IMR-90 (cell line): ENCODE measurements at regions not wholly inside any gene's neighbourhood (a gene's known extent, or its start where the extent isn't known, plus 50 kb on each side); places are given as distances from the start of the nearest gene placed in this dataset.

Source experiments
- ATAC-seq: fragments of 200-7000 bp; cut with Tn5 transposase; 2 replicates; pipeline ENCODE4 v1.9.1; 2020; ENCODE audit warnings: low read depth, mild to moderate bottlenecking, moderate library complexity
- BruUV-seq: library from RNA; stranded (reverse); fragments of 400-500 nt; replicated peaks from 2 replicates; lab custom pipeline; 2021; lab: Mats Ljungman, UMichigan
- CTCF ChIA-PET: fragments of 300-600 bp; formaldehyde crosslinking; extraction: SDS; loops from one replicate; lab custom pipeline; 2021; ENCODE audit warnings: antibody characterized with exemption; lab: Yijun Ruan, JAX
- POLR2A ChIA-PET: fragments of 300-600 bp; sonication (Branson Sonifier 250); formaldehyde crosslinking; loops from one replicate; lab custom pipeline; 2022; ENCODE audit warnings: antibody characterized with exemption; ENCODE audit not compliant: unreplicated experiment; lab: Charles Lee
- DNase-seq: peaks from one replicate; pipeline ENCODE4 v3.0.0; 2013
- H2AFZ ChIP-seq: replicated peaks from 2 replicates; pipeline ENCODE3; 2013; ENCODE audit warnings: low read length, mild to moderate bottlenecking; ENCODE audit not compliant: poor library complexity
- H2AK5ac ChIP-seq: 2 replicates; pipeline ENCODE4 v1.6.1; 2013; ENCODE audit warnings: low read depth, low read length, inconsistent platforms
- H2AK9ac ChIP-seq: replicated peaks from 2 replicates; pipeline ENCODE3; 2013; ENCODE audit warnings: mild to moderate bottlenecking, low read depth, low read length, moderate library complexity; ENCODE audit not compliant: poor library complexity
- H2BK120ac ChIP-seq: 2 replicates; pipeline ENCODE4 v1.6.1; 2013; ENCODE audit warnings: low read depth, low read length, inconsistent platforms
- H2BK15ac ChIP-seq: 3 replicates; pipeline ENCODE4 v1.6.1; 2013; ENCODE audit warnings: low read depth, low read length, inconsistent platforms
- H2BK20ac ChIP-seq: 2 replicates; pipeline ENCODE4 v1.6.1; 2013; ENCODE audit warnings: low read depth, mild to moderate bottlenecking, inconsistent platforms, low read length, moderate library complexity
- H2BK5ac ChIP-seq: 2 replicates; pipeline ENCODE4 v1.6.1; 2013; ENCODE audit warnings: mild to moderate bottlenecking, low read depth, low read length, inconsistent platforms; ENCODE audit not compliant: poor library complexity, severe bottlenecking
- H3K14ac ChIP-seq: replicated peaks from 2 replicates; pipeline ENCODE4 v1.6.1; 2013; ENCODE audit warnings: low read depth, low read length, inconsistent platforms
- H3K18ac ChIP-seq: 2 replicates; pipeline ENCODE4 v1.6.1; 2013; ENCODE audit warnings: low read depth, low read length, control low read depth
- H3K23ac ChIP-seq: 2 replicates; pipeline ENCODE4 v1.6.1; 2013; ENCODE audit warnings: low read depth, low read length, inconsistent platforms
- H3K27ac ChIP-seq: 2 replicates; pipeline ENCODE4 v1.5.1; 2013; ENCODE audit warnings: mild to moderate bottlenecking, control low read depth, low read length; ENCODE audit not compliant: insufficient read depth
- H3K27me3 ChIP-seq: 2 replicates; pipeline ENCODE4 v1.6.1; 2013; ENCODE audit warnings: low read length; ENCODE audit not compliant: control insufficient read depth, insufficient read depth
- H3K36me3 ChIP-seq: 2 replicates; pipeline ENCODE4 v1.6.1; 2013; ENCODE audit warnings: low read length, mixed read lengths; ENCODE audit not compliant: control insufficient read depth, insufficient read depth
- H3K4ac ChIP-seq: 2 replicates; pipeline ENCODE4 v1.6.1; 2013; ENCODE audit warnings: low read depth, low read length, inconsistent platforms
- H3K4me1 ChIP-seq: 2 replicates; pipeline ENCODE4 v1.6.1; 2013; ENCODE audit warnings: low read length, mixed read lengths; ENCODE audit not compliant: control insufficient read depth, insufficient read depth
- H3K4me2 ChIP-seq: 2 replicates; pipeline ENCODE4 v1.6.1; 2013; ENCODE audit warnings: low read depth, mild to moderate bottlenecking, control low read depth, low read length, moderate library complexity
- H3K4me3 ChIP-seq: 2 replicates; pipeline ENCODE4 v1.5.1; 2013; ENCODE audit warnings: low read depth, mild to moderate bottlenecking, control low read depth, low read length, moderate library complexity; ENCODE audit not compliant: insufficient read depth
- H3K56ac ChIP-seq: 2 replicates; pipeline ENCODE4 v1.6.1; 2013; ENCODE audit warnings: low read length, inconsistent platforms; ENCODE audit not compliant: insufficient read depth; ENCODE audit errors: extremely low read depth
- H3K79me1 ChIP-seq, 2 experiments: 2 replicates each; pipeline ENCODE4 v1.6.1; 2013; ENCODE audit warnings: low read length in 2 of 2, inconsistent platforms in 1 of 2, low read depth in 1 of 2
- H3K9ac ChIP-seq: 2 replicates; pipeline ENCODE4 v1.6.1; 2013; ENCODE audit warnings: low read depth, low read length, control low read depth
- H3K9me1 ChIP-seq: 2 replicates; pipeline ENCODE4 v1.6.1; 2013; ENCODE audit warnings: low read length, inconsistent platforms; ENCODE audit not compliant: insufficient read depth
- H3K9me3 ChIP-seq: 2 replicates; pipeline ENCODE4 v1.6.1; 2013; ENCODE audit warnings: low read length; ENCODE audit not compliant: control insufficient read depth, insufficient read depth
- H4K20me1 ChIP-seq: 2 replicates; pipeline ENCODE4 v1.6.1; 2013; ENCODE audit warnings: low read length, inconsistent platforms; ENCODE audit not compliant: insufficient read depth
- H4K5ac ChIP-seq: 2 replicates; pipeline ENCODE4 v1.6.1; 2013; ENCODE audit warnings: mild to moderate bottlenecking, low read depth, low read length, control low read depth
- H4K8ac ChIP-seq, 2 experiments: 2 replicates each; pipeline ENCODE4 v1.6.1; 2013; ENCODE audit warnings: low read depth in 2 of 2, low read length in 2 of 2, control low read depth in 1 of 2, inconsistent platforms in 1 of 2
- H4K91ac ChIP-seq: 2 replicates; pipeline ENCODE4 v1.6.1; 2013; ENCODE audit warnings: low read depth, low read length, inconsistent platforms; ENCODE audit not compliant: insufficient read depth
- CHD1 ChIP-seq: IDR thresholded peaks from 2 replicates; pipeline ENCODE4 v1.6.1; 2012; ENCODE audit warnings: low read depth, low read length, improper control_type of control experiment
- ELK1 ChIP-seq: fragments of 150-350 bp; IDR thresholded peaks from 2 replicates; pipeline ENCODE4 v1.6.1; 2016; ENCODE audit warnings: low read depth, mild to moderate bottlenecking, low read length, moderate library complexity, borderline replicate concordance
- MAFK ChIP-seq: IDR thresholded peaks from 2 replicates; pipeline ENCODE4 v1.6.1; 2012; ENCODE audit warnings: low read depth, low read length, improper control_type of control experiment
- MXI1 ChIP-seq: IDR thresholded peaks from 2 replicates; pipeline ENCODE4 v1.6.1; 2012; ENCODE audit warnings: low read depth, mild to moderate bottlenecking, low read length, moderate library complexity, borderline replicate concordance
- RFX5 ChIP-seq: IDR thresholded peaks from 2 replicates; pipeline ENCODE4 v1.8.0; 2012; ENCODE audit warnings: low read depth, mild to moderate bottlenecking, low read length, moderate library complexity
- WGBS, 2 experiments: methylation state at CpG; one replicate each; pipeline versions ENCODE4 v1.1.5 to v1.1.7; 2013; ENCODE audit warnings: missing lambda C conversion rate in 2 of 2; ENCODE audit not compliant: insufficient read length in 1 of 2; ENCODE audit errors: extremely low coverage in 2 of 2; 5-methylcytosine and 5-hydroxymethylcytosine counted together
- dilution Hi-C: fragments of 300-500 bp; cut with HindIII; formaldehyde crosslinking; loops from one replicate; pipeline ENCODE4 v1.14.3; 2018; ENCODE audit warnings: low sequenced_read_pairs; ENCODE audit not compliant: unreplicated experiment
- in situ Hi-C: fragments of 300-500 bp; cut with MboI; formaldehyde crosslinking; loops from 3 replicates; pipeline ENCODE4 v1.14.3; 2019; ENCODE audit warnings: low sequenced_read_pairs, inconsistent platforms, mixed read lengths
- intact Hi-C: fragments of 100-400 bp; cut with micrococcal nuclease; formaldehyde crosslinking; loops from 2 replicates; pipeline ENCODE4 v1.10.0; 2022
- TF ChIP-seq, protein P1 (sequence below): fragments of 150-350 bp; IDR thresholded peaks from 2 replicates; pipeline ENCODE4 v1.6.1; 2017; ENCODE audit warnings: mild to moderate bottlenecking, antibody characterized with exemption, low read length, low read depth

DNA sequence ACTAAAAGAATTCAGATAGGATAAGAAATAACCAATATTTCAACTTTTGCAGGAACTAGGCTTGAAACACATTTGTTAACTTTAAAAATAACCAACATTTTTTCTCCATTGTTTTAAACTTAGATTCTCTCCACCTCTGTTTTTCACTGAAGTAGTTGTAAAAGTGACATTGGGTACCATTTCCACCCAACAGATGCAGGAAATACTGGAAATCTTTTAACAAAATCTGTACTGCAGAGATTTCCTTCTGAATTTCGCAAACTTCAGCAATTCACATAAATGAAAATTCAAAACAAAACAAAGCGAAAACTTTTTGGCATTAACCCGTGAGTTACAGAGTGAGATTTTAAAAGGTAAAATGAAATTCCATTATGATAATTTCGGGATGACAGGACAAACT is 731.7 kb downstream of the RFPL4B start:
- dilution Hi-C loops, result no loop called here
- CTCF ChIA-PET, result no interaction called here
- in situ Hi-C loops, result no loop called here
- Histone ChIP-seq H2BK20ac (no peak overlapping the region), H3K9me3 (peaks cover 2% of the 10 kb centered on the region; the same call in 1 of the 2 replicates), H3K4me2 (no peak overlapping the region), H3K56ac (no peak overlapping the region), H3K18ac (no peak overlapping the region), H3K4me3 (no peak overlapping the region), H4K8ac (no peak overlapping the region), H2BK120ac (no peak overlapping the region), H2AK5ac (no peak overlapping the region), H4K91ac (no peak overlapping the region), H3K14ac (no peak overlapping the region), H4K5ac (no peak overlapping the region), H4K20me1 (no peaks in the 10 kb centered on the region), H3K27ac (no peak overlapping the region), H2BK5ac (no peak overlapping the region), H3K23ac (no peak overlapping the region), H2AFZ (no peak overlapping the region), H3K4me1 (peaks cover 2% of the 10 kb centered on the region; the same call in 1 of the 2 replicates), H3K27me3 (no peaks in the 10 kb centered on the region), H3K9me1 (no peaks in the 10 kb centered on the region), H2BK15ac (no peak overlapping the region), H3K79me1 (no peaks in the 10 kb centered on the region), H2AK9ac (no peak overlapping the region), H3K9ac (no peak overlapping the region), H3K4ac (no peak overlapping the region), H3K36me3 (no peaks in the 10 kb centered on the region)
- no TSS peak for BruUV-seq
- ATAC-seq (no peak), DNase-seq (no peak)
- WGBS, 2 experiments, result no CpG with 5 or more reads among the region's 4 CpGs
- TF ChIP-seq, protein P1, sequence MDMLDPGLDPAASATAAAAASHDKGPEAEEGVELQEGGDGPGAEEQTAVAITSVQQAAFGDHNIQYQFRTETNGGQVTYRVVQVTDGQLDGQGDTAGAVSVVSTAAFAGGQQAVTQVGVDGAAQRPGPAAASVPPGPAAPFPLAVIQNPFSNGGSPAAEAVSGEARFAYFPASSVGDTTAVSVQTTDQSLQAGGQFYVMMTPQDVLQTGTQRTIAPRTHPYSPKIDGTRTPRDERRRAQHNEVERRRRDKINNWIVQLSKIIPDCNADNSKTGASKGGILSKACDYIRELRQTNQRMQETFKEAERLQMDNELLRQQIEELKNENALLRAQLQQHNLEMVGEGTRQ, result no peak
- TF ChIP-seq RFX5 (no peak), CHD1 (no peak), MAFK (peak; percentile 30), ELK1 (no peak), MXI1 (no peak)
- POLR2A ChIA-PET, result no interaction called here
- intact Hi-C loops, result no loop called here
